Gastroesophageal sphincter (tissue), 4 donors: ENCODE measurements at regions not wholly inside any gene's neighbourhood (a gene's known extent, or its start where the extent isn't known, plus 50 kb on each side); places are given as distances from the start of the nearest gene placed in this dataset.

ENCODE experiments used
- ATAC-seq: fragments of 150-250 bp; one replicate; pipeline ENCODE4 v1.9.1; 2016; ENCODE audit warnings: mild to moderate bottlenecking, moderate library complexity
- H3K27ac ChIP-seq, 4 donors: fragments of 200-600 bp; sonication (generic) in 3 of 4; 1 replicate in 3 of 4; 2 replicates in 1 of 4; pipeline ENCODE4 v1.5.1; 2016 to 2019
- H3K27me3 ChIP-seq: fragments of 200-600 bp; sonication (generic); one replicate; pipeline ENCODE4 v1.5.1; 2019
- H3K36me3 ChIP-seq, 2 donors: fragments of 200-600 bp; sonication (generic); one replicate each; pipeline ENCODE4 v1.5.1; 2019; ENCODE audit warnings: control low read depth in 1 of 2
- H3K4me1 ChIP-seq, 3 donors: fragments of 200-600 bp; sonication (generic); 1 replicate in 2 of 3; 2 replicates in 1 of 3; pipeline ENCODE4 v1.5.1; 2016 to 2019; ENCODE audit warnings: control low read depth in 2 of 3
- H3K4me3 ChIP-seq, 2 donors: fragments of 200-600 bp; sonication (generic); one replicate each; pipeline ENCODE4 v1.5.1; 2019; ENCODE audit warnings: mild to moderate bottlenecking in 1 of 2, moderate library complexity in 1 of 2
- H3K9me3 ChIP-seq, 3 donors: fragments of 200-600 bp; sonication (generic); one replicate each; pipeline ENCODE4 v1.5.1; 2017 to 2019; ENCODE audit warnings: control low read depth in 2 of 3
- CTCF ChIP-seq, 4 experiments: fragments of 200-600 bp in 2 of 4; fragments of 450-650 bp in 2 of 4; sonication (generic) in 1 of 4; IDR thresholded peaks; one replicate each; pipeline ENCODE4 v1.5.1; 2017 to 2019; ENCODE audit warnings: antibody characterized with exemption in 4 of 4, mild to moderate bottlenecking in 2 of 4, moderate library complexity in 2 of 4
- EP300 ChIP-seq: sonication (generic); formaldehyde crosslinking; IDR thresholded peaks from one replicate; pipeline ENCODE4 v1.6.1; 2017; ENCODE audit warnings: antibody characterized with exemption, mild to moderate bottlenecking
- POLR2A ChIP-seq, 2 donors: fragments of 450-650 bp; IDR thresholded peaks; one replicate each; pipeline ENCODE4 v1.6.1; 2017; ENCODE audit warnings: antibody characterized with exemption in 2 of 2, mild to moderate bottlenecking in 2 of 2, moderate library complexity in 1 of 2
- POLR2AphosphoS5 ChIP-seq: sonication (generic); formaldehyde crosslinking; IDR thresholded peaks from one replicate; pipeline ENCODE4 v1.6.1; 2017; ENCODE audit warnings: antibody characterized with exemption
- WGBS, 2 donors: methylation state at CpG; one replicate each; pipeline ENCODE4 v1.1.5; 2018; ENCODE audit warnings: low coverage in 1 of 2; 5-methylcytosine and 5-hydroxymethylcytosine counted together

- H3K9me3 ChIP-seq: peaks cover 0 to 24% (median 0%) of the 10 kb centered on the region in 3 donors
- TF ChIP-seq POLR2A (IDR thresholded peaks at IDR 0.05) (no peak), EP300 (no peak), CTCF (IDR thresholded peaks at IDR 0.05) (no peak), POLR2AphosphoS5 (no peak)
Observed at GRCh38 chr10:123382491-123382890, 228.3 kb downstream of the BUB3 start.

GRCh38 chr10:123385508-123386080, 231.4 kb downstream of the BUB3 start:
- no peak for TF ChIP-seq POLR2A (IDR thresholded peaks at IDR 0.05)
- no peak for TF ChIP-seq POLR2AphosphoS5
- no peak for TF ChIP-seq CTCF (IDR thresholded peaks at IDR 0.05)
- TF ChIP-seq EP300: no peak
- ATAC-seq: no peak
- Histone ChIP-seq H3K27me3 (no peaks in the 10 kb centered on the region), H3K36me3 (no peaks in the 10 kb centered on the region), H3K4me1 (no peaks in the 10 kb centered on the region), H3K9me3 (peaks cover 0 to 24% (median 0%) of the 10 kb centered on the region in 3 donors), H3K4me3 (no peak overlapping the region), H3K27ac (no peak overlapping the region)
- 86% methylated on average over 2 of the region's 2 CpGs; no CpG with 5 or more reads in 1 of the 2 donors for WGBS, 2 donors

More at GRCh38 chr10:123382491-123382890, 228.3 kb downstream of the BUB3 start:
- H3K36me3 ChIP-seq: no peaks in the 10 kb centered on the region
- H3K4me1 ChIP-seq: peaks cover 0 to 14% (median 6%) of the 10 kb centered on the region in 3 donors
- WGBS, 2 donors: 77 to 83% methylated on average over 3 of the region's 4 CpGs
- no peak overlapping the region for H3K27ac ChIP-seq
- H3K4me3 ChIP-seq: no peak overlapping the region
- ATAC-seq: no peak
- no peaks in the 10 kb centered on the region for H3K27me3 ChIP-seq

GRCh38 chr10:123389520-123389919, 235.3 kb downstream of the BUB3 start:
- ATAC-seq: no peak
- Histone ChIP-seq H3K9me3 (peaks cover 0 to 21% (median 0%) of the 10 kb centered on the region in 3 donors), H3K4me1 (no peaks in the 10 kb centered on the region)

GRCh38 chr10:123390332-123390731, 236.1 kb downstream of the BUB3 start:
- 80 to 90% methylated on average over 1 to 2 of the region's 4 CpGs for WGBS, 2 donors
- Histone ChIP-seq H3K4me1 (no peaks in the 10 kb centered on the region), H3K4me3 (no peak overlapping the region), H3K36me3 (no peaks in the 10 kb centered on the region), H3K27ac (no peak overlapping the region), H3K27me3 (no peaks in the 10 kb centered on the region), H3K9me3 (peaks cover 0 to 14% (median 0%) of the 10 kb centered on the region in 3 donors)
- TF ChIP-seq POLR2AphosphoS5 (no peak), CTCF (IDR thresholded peaks at IDR 0.05) (no peak), POLR2A (IDR thresholded peaks at IDR 0.05) (no peak), EP300 (no peak)
- ATAC-seq: no peak

More at GRCh38 chr10:123389520-123389919, 235.3 kb downstream of the BUB3 start:
- 71 to 89% methylated on average over 1 to 2 of the region's 2 CpGs for WGBS, 2 donors
- H3K36me3 ChIP-seq: no peaks in the 10 kb centered on the region
- no peak overlapping the region for H3K4me3 ChIP-seq
- no peak for TF ChIP-seq POLR2A (IDR thresholded peaks at IDR 0.05)
- TF ChIP-seq EP300: no peak
- no peak overlapping the region for H3K27ac ChIP-seq
- H3K27me3 ChIP-seq: no peaks in the 10 kb centered on the region

- H3K4me1 ChIP-seq: no peaks in the 10 kb centered on the region
- no peak for TF ChIP-seq EP300
- no peak for TF ChIP-seq POLR2A (IDR thresholded peaks at IDR 0.05)
- TF ChIP-seq POLR2AphosphoS5: no peak
- no peak for TF ChIP-seq CTCF (IDR thresholded peaks at IDR 0.05)
- no peak for ATAC-seq
- H3K9me3 ChIP-seq: peaks cover 0 to 9% (median 0%) of the 10 kb centered on the region in 3 donors
- H3K4me3 ChIP-seq: no peak overlapping the region
- H3K36me3 ChIP-seq: no peaks in the 10 kb centered on the region
- no peak overlapping the region for H3K27ac ChIP-seq
- H3K27me3 ChIP-seq: no peaks in the 10 kb centered on the region
- WGBS, 2 donors: 86% methylated on average over 1 of the region's 9 CpGs; no CpG with 5 or more reads in 1 of the 2 donors
Observed at GRCh38 chr10:123390874-123391273, 236.7 kb downstream of the BUB3 start.
